B cell (primary cell): ENCODE measurements at regions not wholly inside any gene's neighbourhood (a gene's known extent, or its start where the extent isn't known, plus 50 kb on each side); places are given as distances from the start of the nearest gene placed in this dataset.

Experiments used
- ATAC-seq: fragments of 200-7000 bp; cut with Tn5 transposase; one replicate; pipeline ENCODE4 v1.10.0; 2021; ENCODE audit warnings: low read depth, mild to moderate bottlenecking, moderate number of reproducible peaks, moderate library complexity
- CTCF ChIA-PET: fragments of 350-600 bp; sonication (Branson Sonifier 250); formaldehyde crosslinking; loops from one replicate; lab custom pipeline; 2021; ENCODE audit warnings: antibody characterized with exemption, inconsistent platforms; lab: Charles Lee
- POLR2A ChIA-PET: fragments of 350-600 bp; sonication (Branson Sonifier 250); formaldehyde crosslinking; loops from one replicate; lab custom pipeline; 2021; ENCODE audit warnings: antibody characterized with exemption; lab: Charles Lee
- DNase-seq: peaks from one replicate; pipeline ENCODE4 v3.0.0; 2013
- H2AFZ ChIP-seq: 2 replicates; pipeline ENCODE4 v1.6.1; 2012; ENCODE audit warnings: mild to moderate bottlenecking, low read depth, low read length; ENCODE audit not compliant: insufficient read depth, poor library complexity, severe bottlenecking
- H3K27ac ChIP-seq, 2 donors: 1 replicate in 1 of 2; 2 replicates in 1 of 2; pipeline ENCODE4 v1.5.1; 2012 to 2013; ENCODE audit warnings: low read length in 2 of 2, mild to moderate bottlenecking in 2 of 2, moderate library complexity in 1 of 2
- H3K27me3 ChIP-seq, 4 experiments: fragments of 200-600 bp in 1 of 4; sonication (generic) in 1 of 4; replicated peaks in 1 of 4; 1 replicate in 2 of 4; 2 replicates in 2 of 4; pipeline versions ENCODE4 v1.6.1 to v1.7.0; 2013 to 2016; ENCODE audit warnings: low read length in 3 of 4, mild to moderate bottlenecking in 2 of 4, mixed read lengths in 1 of 4, moderate library complexity in 1 of 4; ENCODE audit not compliant: insufficient read depth in 4 of 4, control insufficient read depth in 3 of 4; ENCODE audit errors: control extremely low read depth in 1 of 4
- H3K36me3 ChIP-seq, 2 experiments: replicated peaks in 1 of 2; 1 replicate in 1 of 2; 2 replicates in 1 of 2; pipeline versions ENCODE4 v1.6.1 to v1.7.1; 2013; ENCODE audit warnings: low read length in 1 of 2; ENCODE audit not compliant: insufficient read depth in 2 of 2, control insufficient read depth in 1 of 2; ENCODE audit errors: control extremely low read depth in 1 of 2, extremely low read depth in 1 of 2
- H3K4me1 ChIP-seq, 2 donors: fragments of 200-600 bp in 1 of 2; sonication (generic) in 1 of 2; 1 replicate in 1 of 2; 2 replicates in 1 of 2; pipeline versions ENCODE4 v1.5.1 to v1.6.1; 2013 to 2017; ENCODE audit warnings: low read length in 2 of 2; ENCODE audit not compliant: control insufficient read depth in 2 of 2, insufficient read depth in 2 of 2
- H3K4me2 ChIP-seq: replicated peaks from 2 replicates; pipeline ENCODE3; 2012; ENCODE audit warnings: mild to moderate bottlenecking, low read depth, low read length; ENCODE audit not compliant: poor library complexity, severe bottlenecking
- H3K4me3 ChIP-seq, 5 experiments: fragments of 200-600 bp in 1 of 5; sonication (generic) in 1 of 5; 1 replicate in 3 of 5; 2 replicates in 2 of 5; pipeline versions ENCODE4 v1.5.1 to v1.7.0; 2011 to 2016; ENCODE audit warnings: low read length in 4 of 5, mild to moderate bottlenecking in 4 of 5, low read depth in 2 of 5, control low read depth in 1 of 5, moderate library complexity in 1 of 5; ENCODE audit not compliant: insufficient read depth in 1 of 5; ENCODE audit errors: control extremely low read depth in 1 of 5, extremely low read depth in 1 of 5
- H3K79me2 ChIP-seq: fragments of 200-600 bp; sonication (generic); one replicate; pipeline ENCODE4 v1.6.0; 2016; ENCODE audit warnings: low read length; ENCODE audit not compliant: control insufficient read depth, insufficient read depth
- H3K9ac ChIP-seq: fragments of 200-600 bp; sonication (generic); 2 replicates; pipeline ENCODE4 v1.6.1; 2017; ENCODE audit warnings: mild to moderate bottlenecking, low read length, moderate library complexity
- H3K9me3 ChIP-seq, 3 donors: one replicate each; pipeline versions ENCODE4 v1.6.1 to v1.7.1; 2013; ENCODE audit warnings: low read length in 2 of 3; ENCODE audit not compliant: control insufficient read depth in 2 of 3, insufficient read depth in 1 of 3; ENCODE audit errors: control extremely low read depth in 1 of 3
- H4K20me1 ChIP-seq: 2 replicates; pipeline ENCODE4 v1.6.0; 2012; ENCODE audit warnings: mild to moderate bottlenecking, low read length; ENCODE audit not compliant: insufficient read depth, control insufficient read depth, poor library complexity, severe bottlenecking
- H3K27ac Mint-ChIP-seq: one replicate; pipeline ENCODE4 v1.8.0; 2021; ENCODE audit warnings: mixed read lengths
- H3K27me3 Mint-ChIP-seq: one replicate; pipeline ENCODE4 v1.8.0; 2021; ENCODE audit warnings: mixed read lengths
- H3K4me1 Mint-ChIP-seq: one replicate; pipeline ENCODE4 v1.8.0; 2021; ENCODE audit warnings: mixed read lengths
- H3K4me3 Mint-ChIP-seq: one replicate; pipeline ENCODE4 v1.8.0; 2021; ENCODE audit warnings: mixed read lengths
- H3K9me3 Mint-ChIP-seq: one replicate; pipeline ENCODE4 v1.8.0; 2022; ENCODE audit warnings: mixed read lengths; ENCODE audit not compliant: insufficient read depth
- CTCF ChIP-seq: fragments of 200-600 bp; IDR thresholded peaks from one replicate; pipeline ENCODE4 v1.8.0; 2022; ENCODE audit warnings: antibody characterized with exemption, mild to moderate bottlenecking
- EZH2 ChIP-seq: IDR thresholded peaks from 2 replicates; pipeline ENCODE4 v1.6.1; 2012; ENCODE audit warnings: borderline replicate concordance, low read depth, mild to moderate bottlenecking, moderate library complexity, low read length; ENCODE audit not compliant: insufficient read depth, poor library complexity, severe bottlenecking
- WGBS: methylation state at CpG from one replicate; pipeline ENCODE4 v1.1.5; 2013; ENCODE audit warnings: missing lambda C conversion rate; ENCODE audit not compliant: insufficient coverage; 5-methylcytosine and 5-hydroxymethylcytosine counted together
- intact Hi-C: fragments of 100-400 bp; cut with micrococcal nuclease; formaldehyde crosslinking; loops from one replicate; pipeline ENCODE4 v1.10.0; 2022

- ATAC-seq (no peak), DNase-seq (no peak)
- Histone ChIP-seq H3K27ac (no peak overlapping the region), H2AFZ (no peak overlapping the region), H4K20me1 (no peaks in the 10 kb centered on the region), H3K4me3 (no peak overlapping the region), H3K36me3 (no peaks in the 10 kb centered on the region), H3K9ac (no peak overlapping the region), H3K4me2 (no peak overlapping the region), H3K4me1 (no peaks in the 10 kb centered on the region), H3K27me3 (no peaks in the 10 kb centered on the region), H3K9me3 (peaks cover 0 to 5% (median 0%) of the 10 kb centered on the region in 3 donors), H3K79me2 (no peaks in the 10 kb centered on the region)
- no peak overlapping the region for H3K27ac Mint-ChIP-seq
- no CpG with 5 or more reads among the region's 5 CpGs for WGBS
- TF ChIP-seq CTCF (no peak), EZH2 (no peak)
- CTCF ChIA-PET: no interaction called here
- POLR2A ChIA-PET: no interaction called here
- H3K4me1 Mint-ChIP-seq: no peaks in the 10 kb centered on the region
- H3K9me3 Mint-ChIP-seq: peaks cover 5% of the 10 kb centered on the region
- intact Hi-C loops: no loop called here
- H3K27me3 Mint-ChIP-seq: no peaks in the 10 kb centered on the region
- H3K4me3 Mint-ChIP-seq: no peak overlapping the region
These were observed 715.2 kb upstream of the ZNF608 start for GRCh38 chr5:125461641-125462072.

GRCh38 chr5:125463466-125464092 is 717.1 kb upstream of the ZNF608 start:
- 93% methylated on average over 1 of the region's 3 CpGs for WGBS
- no peaks in the 10 kb centered on the region for H3K27me3 ChIP-seq
- peaks cover 0 to 5% (median 0%) of the 10 kb centered on the region in 3 donors for H3K9me3 ChIP-seq
- intact Hi-C loops: no loop called here
- no peak overlapping the region for H2AFZ ChIP-seq
- Mint-ChIP-seq H3K9me3 (no peaks in the 10 kb centered on the region), H3K27ac (no peak overlapping the region), H3K27me3 (no peaks in the 10 kb centered on the region), H3K4me1 (no peaks in the 10 kb centered on the region), H3K4me3 (no peak overlapping the region)
- no peak for DNase-seq
- ChIA-PET POLR2A (no interaction called here), CTCF (no interaction called here)
- no peaks in the 10 kb centered on the region for H3K36me3 ChIP-seq
- no peaks in the 10 kb centered on the region for H4K20me1 ChIP-seq
- no peaks in the 10 kb centered on the region for H3K79me2 ChIP-seq
- H3K4me2 ChIP-seq: no peak overlapping the region
- H3K4me3 ChIP-seq: no peak overlapping the region
- ATAC-seq: no peak
- no peak overlapping the region for H3K9ac ChIP-seq
- no peak overlapping the region for H3K27ac ChIP-seq
- TF ChIP-seq EZH2 (no peak), CTCF (no peak)
- H3K4me1 ChIP-seq: no peaks in the 10 kb centered on the region
